ENCODE measurements at regions not wholly inside any gene's neighbourhood (a gene's known extent, or its start where the extent isn't known, plus 50 kb on each side); places are given as distances from the start of the nearest gene placed in this dataset.

GRCh38 chrX:17939724-17940123 is 78.6 kb upstream of the RAI2 start:
- no peak for TF ChIP-seq POLR2A (IDR thresholded peaks at IDR 0.05; ENCODE audit: low read depth, low read length)
- TF ChIP-seq, protein P1, sequence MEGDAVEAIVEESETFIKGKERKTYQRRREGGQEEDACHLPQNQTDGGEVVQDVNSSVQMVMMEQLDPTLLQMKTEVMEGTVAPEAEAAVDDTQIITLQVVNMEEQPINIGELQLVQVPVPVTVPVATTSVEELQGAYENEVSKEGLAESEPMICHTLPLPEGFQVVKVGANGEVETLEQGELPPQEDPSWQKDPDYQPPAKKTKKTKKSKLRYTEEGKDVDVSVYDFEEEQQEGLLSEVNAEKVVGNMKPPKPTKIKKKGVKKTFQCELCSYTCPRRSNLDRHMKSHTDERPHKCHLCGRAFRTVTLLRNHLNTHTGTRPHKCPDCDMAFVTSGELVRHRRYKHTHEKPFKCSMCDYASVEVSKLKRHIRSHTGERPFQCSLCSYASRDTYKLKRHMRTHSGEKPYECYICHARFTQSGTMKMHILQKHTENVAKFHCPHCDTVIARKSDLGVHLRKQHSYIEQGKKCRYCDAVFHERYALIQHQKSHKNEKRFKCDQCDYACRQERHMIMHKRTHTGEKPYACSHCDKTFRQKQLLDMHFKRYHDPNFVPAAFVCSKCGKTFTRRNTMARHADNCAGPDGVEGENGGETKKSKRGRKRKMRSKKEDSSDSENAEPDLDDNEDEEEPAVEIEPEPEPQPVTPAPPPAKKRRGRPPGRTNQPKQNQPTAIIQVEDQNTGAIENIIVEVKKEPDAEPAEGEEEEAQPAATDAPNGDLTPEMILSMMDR (conservative IDR thresholded peaks at IDR 0.05; ENCODE audit: low read depth, low read length) = no peak
- TF ChIP-seq BHLHE40 (IDR thresholded peaks at IDR 0.05; ENCODE audit: low read depth, low read length) = no peak
- TF ChIP-seq RFX5 (IDR thresholded peaks at IDR 0.05; ENCODE audit: low read depth, low read length) = no peak
- no peak for TF ChIP-seq MXI1 (IDR thresholded peaks at IDR 0.05; ENCODE audit: borderline replicate concordance, low read depth, low read length)
- no peak for TF ChIP-seq RAD21 (IDR thresholded peaks at IDR 0.05; ENCODE audit: low read length)
- TF ChIP-seq, protein P2, sequence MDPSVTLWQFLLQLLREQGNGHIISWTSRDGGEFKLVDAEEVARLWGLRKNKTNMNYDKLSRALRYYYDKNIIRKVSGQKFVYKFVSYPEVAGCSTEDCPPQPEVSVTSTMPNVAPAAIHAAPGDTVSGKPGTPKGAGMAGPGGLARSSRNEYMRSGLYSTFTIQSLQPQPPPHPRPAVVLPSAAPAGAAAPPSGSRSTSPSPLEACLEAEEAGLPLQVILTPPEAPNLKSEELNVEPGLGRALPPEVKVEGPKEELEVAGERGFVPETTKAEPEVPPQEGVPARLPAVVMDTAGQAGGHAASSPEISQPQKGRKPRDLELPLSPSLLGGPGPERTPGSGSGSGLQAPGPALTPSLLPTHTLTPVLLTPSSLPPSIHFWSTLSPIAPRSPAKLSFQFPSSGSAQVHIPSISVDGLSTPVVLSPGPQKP (IDR thresholded peaks at IDR 0.05; ENCODE audit: borderline replicate concordance, low read depth, low read length) = no peak
- TF ChIP-seq, protein P3, sequence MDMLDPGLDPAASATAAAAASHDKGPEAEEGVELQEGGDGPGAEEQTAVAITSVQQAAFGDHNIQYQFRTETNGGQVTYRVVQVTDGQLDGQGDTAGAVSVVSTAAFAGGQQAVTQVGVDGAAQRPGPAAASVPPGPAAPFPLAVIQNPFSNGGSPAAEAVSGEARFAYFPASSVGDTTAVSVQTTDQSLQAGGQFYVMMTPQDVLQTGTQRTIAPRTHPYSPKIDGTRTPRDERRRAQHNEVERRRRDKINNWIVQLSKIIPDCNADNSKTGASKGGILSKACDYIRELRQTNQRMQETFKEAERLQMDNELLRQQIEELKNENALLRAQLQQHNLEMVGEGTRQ (IDR thresholded peaks at IDR 0.05; ENCODE audit: low read depth, low read length) = no peak
- no peak for TF ChIP-seq RCOR1 (IDR thresholded peaks at IDR 0.05; ENCODE audit: insufficient replicate concordance, low read length)
- TF ChIP-seq MAFK (IDR thresholded peaks at IDR 0.05; ENCODE audit: low read depth, low read length) = no peak
- no peak for TF ChIP-seq MAZ (IDR thresholded peaks at IDR 0.05; ENCODE audit: borderline replicate concordance, low read depth, low read length)
- no peak for TF ChIP-seq CEBPB (IDR thresholded peaks at IDR 0.05; ENCODE audit: low read depth, low read length)
- no peak for TF ChIP-seq CHD1 (IDR thresholded peaks at IDR 0.05; ENCODE audit: low read depth, low read length)

Data from IMR-90 (cell line).